ENCODE measurements at regions not wholly inside any gene's neighbourhood (a gene's known extent, or its start where the extent isn't known, plus 50 kb on each side); places are given as distances from the start of the nearest gene placed in this dataset.

GRCh38 chr5:82766206-82766605 is 311.0 kb downstream of the TMEM167A start:
- DNase-seq (ENCODE audit: low read depth, low spot score) (no peak), FAIRE-seq (no peak), ATAC-seq (no peak)
- ChIA-PET RAD21 (ENCODE audit: unreplicated experiment) (no interaction called here), SMC1A (ENCODE audit: uncharacterized antibody, unreplicated experiment) (interaction anchor here (0.6 to 2.2 kb wide), 4 partner anchors 10 to 424 kb away, joined by 3 to 6 read pairs (median 3); no protein-coding TSS in a partner anchor), POLR2A (no interaction called here), CTCF (interaction anchor here (1.0 to 1.3 kb wide), 2 partner anchors 11 to 20 kb away, joined by 3 read pairs; no protein-coding TSS in a partner anchor)
- no peaks in the 10 kb centered on the region for H3K79me2 ChIP-seq (ENCODE audit: control insufficient read depth, insufficient read depth, low read length)
- H3K4me3 ChIP-seq = no peak overlapping the region
- no peak overlapping the region for H3K4me2 ChIP-seq (ENCODE audit: control insufficient read depth, insufficient read depth)
- BruUV-seq (replicated peaks) = no TSS peak
- no peak overlapping the region for H3K9ac ChIP-seq (ENCODE audit: control insufficient read depth, insufficient read depth, low read length)
- H2AFZ ChIP-seq (ENCODE audit: control insufficient read depth, low read depth, low read length) = no peak overlapping the region
- H3K27ac ChIP-seq (ENCODE audit: control insufficient read depth, insufficient read depth) = no peak overlapping the region
- H4K20me1 ChIP-seq (ENCODE audit: control insufficient read depth, insufficient read depth) = no peaks in the 10 kb centered on the region
- in situ Hi-C loops (cut with MboI) = no loop called here
- TF ChIP-seq CBX3 (IDR thresholded peaks at IDR 0.05; ENCODE audit: borderline replicate concordance, low read depth) (no peak), ZNF384 (IDR thresholded peaks at IDR 0.05; ENCODE audit: borderline replicate concordance, low read depth, low read length) (no peak), SPI1 (IDR thresholded peaks at IDR 0.05; ENCODE audit: borderline replicate concordance, insufficient read depth, low read depth, low read length) (no peak), EED (IDR thresholded peaks at IDR 0.05; ENCODE audit: low read depth) (no peak), STAT3 (IDR thresholded peaks at IDR 0.05; ENCODE audit: low read depth, low read length) (no peak), NFYB (IDR thresholded peaks at IDR 0.05; ENCODE audit: insufficient read depth, low read depth, low read length) (no peak), ESRRA (IDR thresholded peaks at IDR 0.05; ENCODE audit: low read length) (no peak), ZSCAN29 (IDR thresholded peaks at IDR 0.05) (no peak), BRCA1 (IDR thresholded peaks at IDR 0.05; ENCODE audit: low read depth, low read length) (no peak), SMAD1 (IDR thresholded peaks at IDR 0.05; ENCODE audit: low read depth, partially characterized antibody) (no peak), MEF2A (IDR thresholded peaks at IDR 0.05; ENCODE audit: insufficient read depth, low read depth, low read length) (no peak), PAX5 (IDR thresholded peaks at IDR 0.05; ENCODE audit: borderline replicate concordance, low read depth, low read length) (no peak)
- TF ChIP-seq, protein P1, sequence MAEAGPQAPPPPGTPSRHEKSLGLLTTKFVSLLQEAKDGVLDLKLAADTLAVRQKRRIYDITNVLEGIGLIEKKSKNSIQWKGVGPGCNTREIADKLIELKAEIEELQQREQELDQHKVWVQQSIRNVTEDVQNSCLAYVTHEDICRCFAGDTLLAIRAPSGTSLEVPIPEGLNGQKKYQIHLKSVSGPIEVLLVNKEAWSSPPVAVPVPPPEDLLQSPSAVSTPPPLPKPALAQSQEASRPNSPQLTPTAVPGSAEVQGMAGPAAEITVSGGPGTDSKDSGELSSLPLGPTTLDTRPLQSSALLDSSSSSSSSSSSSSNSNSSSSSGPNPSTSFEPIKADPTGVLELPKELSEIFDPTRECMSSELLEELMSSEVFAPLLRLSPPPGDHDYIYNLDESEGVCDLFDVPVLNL (IDR thresholded peaks at IDR 0.05; ENCODE audit: low read depth, low read length) = no peak
- TF ChIP-seq, protein P2, sequence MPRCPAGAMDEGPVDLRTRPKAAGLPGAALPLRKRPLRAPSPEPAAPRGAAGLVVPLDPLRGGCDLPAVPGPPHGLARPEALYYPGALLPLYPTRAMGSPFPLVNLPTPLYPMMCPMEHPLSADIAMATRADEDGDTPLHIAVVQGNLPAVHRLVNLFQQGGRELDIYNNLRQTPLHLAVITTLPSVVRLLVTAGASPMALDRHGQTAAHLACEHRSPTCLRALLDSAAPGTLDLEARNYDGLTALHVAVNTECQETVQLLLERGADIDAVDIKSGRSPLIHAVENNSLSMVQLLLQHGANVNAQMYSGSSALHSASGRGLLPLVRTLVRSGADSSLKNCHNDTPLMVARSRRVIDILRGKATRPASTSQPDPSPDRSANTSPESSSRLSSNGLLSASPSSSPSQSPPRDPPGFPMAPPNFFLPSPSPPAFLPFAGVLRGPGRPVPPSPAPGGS (IDR thresholded peaks at IDR 0.05; ENCODE audit: borderline replicate concordance, insufficient read depth, low read depth, low read length, poor library complexity, severe bottlenecking) = no peak
- TF ChIP-seq, protein P3, sequence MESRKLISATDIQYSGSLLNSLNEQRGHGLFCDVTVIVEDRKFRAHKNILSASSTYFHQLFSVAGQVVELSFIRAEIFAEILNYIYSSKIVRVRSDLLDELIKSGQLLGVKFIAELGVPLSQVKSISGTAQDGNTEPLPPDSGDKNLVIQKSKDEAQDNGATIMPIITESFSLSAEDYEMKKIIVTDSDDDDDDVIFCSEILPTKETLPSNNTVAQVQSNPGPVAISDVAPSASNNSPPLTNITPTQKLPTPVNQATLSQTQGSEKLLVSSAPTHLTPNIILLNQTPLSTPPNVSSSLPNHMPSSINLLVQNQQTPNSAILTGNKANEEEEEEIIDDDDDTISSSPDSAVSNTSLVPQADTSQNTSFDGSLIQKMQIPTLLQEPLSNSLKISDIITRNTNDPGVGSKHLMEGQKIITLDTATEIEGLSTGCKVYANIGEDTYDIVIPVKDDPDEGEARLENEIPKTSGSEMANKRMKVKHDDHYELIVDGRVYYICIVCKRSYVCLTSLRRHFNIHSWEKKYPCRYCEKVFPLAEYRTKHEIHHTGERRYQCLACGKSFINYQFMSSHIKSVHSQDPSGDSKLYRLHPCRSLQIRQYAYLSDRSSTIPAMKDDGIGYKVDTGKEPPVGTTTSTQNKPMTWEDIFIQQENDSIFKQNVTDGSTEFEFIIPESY (IDR thresholded peaks at IDR 0.05) = no peak
- intact Hi-C loops (cut with micrococcal nuclease; ENCODE audit: unreplicated experiment) = no loop called here
- H3K9me3 ChIP-seq (replicated peaks; ENCODE audit: control insufficient read depth, insufficient read depth, low read length) = no peaks in the 10 kb centered on the region; the same call in 2 of the 3 replicates
- no peaks in the 10 kb centered on the region for H3K4me1 ChIP-seq (ENCODE audit: control insufficient read depth, insufficient read depth, low read length)
- H3K36me3 ChIP-seq (ENCODE audit: control insufficient read depth in 2 of 2, insufficient read depth in 2 of 2, low read length in 1 of 2) = no peaks in the 10 kb centered on the region
- no peaks in the 10 kb centered on the region for H3K27me3 ChIP-seq (replicated peaks in 1 of 2; ENCODE audit: control insufficient read depth in 2 of 2, insufficient read depth in 2 of 2, low read length in 1 of 2)

Measured in GM12878 (cell line).